NCI-H345 treated with DMSO at 0.1 percent for 48 hours (cell line): ENCODE measurements at regions not wholly inside any gene's neighbourhood (a gene's known extent, or its start where the extent isn't known, plus 50 kb on each side); places are given as distances from the start of the nearest gene placed in this dataset.

Source experiments
- DNase-seq: peaks from one replicate; lab custom pipeline; 2025; ENCODE audit not compliant: unreplicated experiment; lab: John Stamatoyannopoulos, UW

- DNase-seq, result no peak
Measured at GRCh38 chr12:59005193-59005955, 85.1 kb upstream of the LRIG3 start.

DNA sequence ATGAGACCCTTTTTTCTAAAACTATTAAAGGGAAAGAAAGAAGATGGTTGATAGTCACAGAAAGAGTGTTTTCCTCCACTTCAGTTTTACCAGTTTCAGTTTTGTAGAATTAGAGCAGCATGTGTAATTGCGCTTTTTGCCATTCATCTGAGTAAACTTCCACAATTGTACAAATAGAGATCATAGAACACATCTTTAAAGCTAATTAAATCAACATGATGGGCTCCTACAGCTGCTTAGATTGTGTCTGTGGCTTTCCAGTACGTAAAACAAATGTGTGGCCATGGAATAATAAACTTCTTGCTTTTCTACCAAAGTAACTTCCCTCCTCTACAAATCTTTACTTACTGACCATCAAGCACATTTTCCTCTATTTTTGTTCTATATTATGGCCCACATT is 84.2 kb upstream of the LRIG3 start:
- no peak for DNase-seq

DNA sequence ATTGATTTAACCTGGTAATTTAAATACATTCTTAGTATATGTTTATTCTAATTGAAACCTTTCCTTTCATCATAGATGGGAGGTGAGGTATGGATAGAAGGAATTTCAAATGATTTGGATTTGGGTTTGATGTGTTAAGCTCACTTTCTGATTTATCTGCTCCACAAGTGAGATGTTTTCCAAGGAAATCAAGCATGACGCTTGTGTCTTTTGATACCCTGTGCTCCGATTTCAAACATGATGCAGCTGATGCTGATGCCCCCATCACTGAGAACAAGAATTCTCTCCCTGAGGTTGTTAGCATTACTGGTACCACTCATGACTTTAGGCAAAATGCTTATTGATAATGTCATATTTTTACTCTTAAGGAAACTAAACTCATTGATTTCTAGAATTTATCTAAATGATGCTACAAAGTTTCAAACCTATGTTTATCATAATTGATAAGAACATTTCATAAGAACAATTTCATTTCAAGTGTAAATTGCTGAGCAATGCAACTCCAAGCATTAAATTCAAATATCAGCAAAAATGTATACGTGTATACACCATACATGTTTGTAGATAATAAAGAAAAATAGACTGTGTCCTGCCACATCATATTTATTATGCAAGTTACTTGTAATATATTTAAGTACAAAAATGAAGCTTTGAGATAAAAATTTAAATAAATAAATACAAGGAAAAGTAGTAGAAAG is 75.5 kb upstream of the LRIG3 start:
- DNase-seq, result no peak

DNA sequence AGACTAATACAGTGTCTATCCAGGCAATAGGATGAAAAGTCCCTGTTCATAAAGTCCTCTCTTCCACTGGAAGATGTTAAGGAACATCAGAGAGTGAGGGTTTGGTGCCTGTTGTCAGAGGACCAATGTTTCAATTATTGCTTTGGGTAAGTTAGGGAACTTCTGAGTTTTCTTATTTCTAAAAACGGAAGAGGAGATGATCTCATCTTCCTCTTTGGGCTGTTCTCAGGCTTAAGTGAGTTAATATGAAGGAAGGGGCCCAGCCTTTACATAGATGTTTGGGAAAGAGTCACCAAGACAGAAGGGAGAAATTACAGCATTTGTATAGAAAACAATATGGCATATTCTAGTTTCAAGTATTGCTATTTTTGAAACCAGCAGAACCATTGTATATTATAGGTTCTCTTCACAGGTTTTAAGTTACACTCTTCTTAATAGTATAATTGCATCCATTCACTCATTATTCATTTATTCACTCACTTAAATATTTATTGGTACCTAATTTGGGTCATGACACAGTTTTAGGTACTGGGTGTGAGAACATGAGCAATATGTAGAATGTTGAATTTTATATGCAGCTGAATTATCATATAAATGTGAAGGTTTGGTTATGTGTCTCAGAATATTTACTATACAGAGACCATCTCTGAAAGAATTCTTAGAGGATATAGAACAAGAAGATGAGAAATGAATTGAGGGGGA is 68.5 kb upstream of the LRIG3 start:
- DNase-seq, result no peak

GRCh38 chr12:58981961-58982360 is 61.7 kb upstream of the LRIG3 start:
- DNase-seq, result no peak

DNA sequence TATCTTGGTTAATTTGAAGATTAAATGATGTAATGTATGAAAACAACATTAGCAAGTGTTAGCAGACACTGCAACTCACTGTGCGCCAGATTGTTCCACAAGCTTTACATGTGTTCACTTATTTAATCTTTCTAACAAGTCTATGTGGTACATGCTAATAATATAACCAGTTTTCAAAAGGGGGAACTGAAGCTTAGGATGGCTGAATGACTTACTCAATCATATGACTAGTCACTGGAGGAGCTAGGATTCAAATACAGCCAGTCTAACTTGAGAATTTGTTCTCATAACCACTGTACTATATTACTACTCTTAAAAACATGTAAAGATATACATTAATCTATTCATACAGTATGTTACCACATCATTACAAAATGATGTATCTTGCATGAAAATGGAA is 60.5 kb upstream of the LRIG3 start:
- DNase-seq, result no peak

GRCh38 chr12:58978717-58979116 is 58.4 kb upstream of the LRIG3 start:
- DNase-seq, result no peak

- no peak for DNase-seq
Measured at GRCh38 chr12:58977476-58977875, 57.2 kb upstream of the LRIG3 start.

- DNase-seq, result no peak
Measured at GRCh38 chr12:58976146-58976545, 55.8 kb upstream of the LRIG3 start.
